Activated CD8-positive, alpha-beta memory T cell treated with anti-CD3 and anti-CD28 coated beads for 1 hour (primary cell): ENCODE measurements at regions not wholly inside any gene's neighbourhood (a gene's known extent, or its start where the extent isn't known, plus 50 kb on each side); places are given as distances from the start of the nearest gene placed in this dataset.

Experiments
- DNase-seq, 2 donors: peaks; one replicate each; pipeline ENCODE4 v3.0.0-alpha.2; 2020; ENCODE audit warnings: low read depth in 1 of 2; ENCODE audit errors: extremely low read depth in 1 of 2

GRCh38 chr10:123567984-123568739 is 98.0 kb upstream of the GPR26 start:
- DNase-seq = no peak

- DNase-seq = no peak
Measured at GRCh38 chr10:123568751-123569150, 97.4 kb upstream of the GPR26 start.

GRCh38 chr10:123569436-123570035 is 96.6 kb upstream of the GPR26 start:
- no peak for DNase-seq

- DNase-seq = no peak
Measured at GRCh38 chr10:123570051-123570897, 95.9 kb upstream of the GPR26 start.

- DNase-seq = no peak
Measured at GRCh38 chr10:123570898-123571515, 95.1 kb upstream of the GPR26 start.

- DNase-seq = no peak
Measured at GRCh38 chr10:123571978-123572377, 94.2 kb upstream of the GPR26 start.

- DNase-seq = peak in 1 of 2 donors; percentile 14
Measured at GRCh38 chr10:123573236-123574108, 92.7 kb upstream of the GPR26 start.

GRCh38 chr10:123574109-123574698 is 92.0 kb upstream of the GPR26 start:
- no peak for DNase-seq

GRCh38 chr10:123575105-123575504 is 91.0 kb upstream of the GPR26 start:
- no peak for DNase-seq

GRCh38 chr10:123576706-123577105 is 89.4 kb upstream of the GPR26 start:
- no peak for DNase-seq

GRCh38 chr10:123577921-123578461 is 88.2 kb upstream of the GPR26 start:
- no peak for DNase-seq

- DNase-seq = no peak
Measured at GRCh38 chr10:123578721-123579120, 87.4 kb upstream of the GPR26 start.

- no peak for DNase-seq
Measured at GRCh38 chr10:123579675-123580074, 86.5 kb upstream of the GPR26 start.

GRCh38 chr10:123580426-123580825 is 85.7 kb upstream of the GPR26 start:
- DNase-seq = no peak

GRCh38 chr10:123581656-123582055 is 84.5 kb upstream of the GPR26 start:
- no peak for DNase-seq

- DNase-seq = peak in 1 of 2 donors; percentile 44
Measured at GRCh38 chr10:123582084-123582989, 83.8 kb upstream of the GPR26 start.

GRCh38 chr10:123583639-123584418 is 82.3 kb upstream of the GPR26 start:
- no peak for DNase-seq

GRCh38 chr10:123584419-123584775 is 81.8 kb upstream of the GPR26 start:
- DNase-seq = no peak
